GM21390 (cell line): ENCODE measurements at regions not wholly inside any gene's neighbourhood (a gene's known extent, or its start where the extent isn't known, plus 50 kb on each side); places are given as distances from the start of the nearest gene placed in this dataset.
A peak's percentile ranks its signal among the peaks of the same experiment; 100 is the strongest.

ENCODE experiments used
- ATAC-seq: cut with Tn5 transposase; IDR thresholded peaks from one replicate; pipeline ENCODE4 v1.9.1; 2021; ENCODE audit not compliant: unreplicated experiment

DNA sequence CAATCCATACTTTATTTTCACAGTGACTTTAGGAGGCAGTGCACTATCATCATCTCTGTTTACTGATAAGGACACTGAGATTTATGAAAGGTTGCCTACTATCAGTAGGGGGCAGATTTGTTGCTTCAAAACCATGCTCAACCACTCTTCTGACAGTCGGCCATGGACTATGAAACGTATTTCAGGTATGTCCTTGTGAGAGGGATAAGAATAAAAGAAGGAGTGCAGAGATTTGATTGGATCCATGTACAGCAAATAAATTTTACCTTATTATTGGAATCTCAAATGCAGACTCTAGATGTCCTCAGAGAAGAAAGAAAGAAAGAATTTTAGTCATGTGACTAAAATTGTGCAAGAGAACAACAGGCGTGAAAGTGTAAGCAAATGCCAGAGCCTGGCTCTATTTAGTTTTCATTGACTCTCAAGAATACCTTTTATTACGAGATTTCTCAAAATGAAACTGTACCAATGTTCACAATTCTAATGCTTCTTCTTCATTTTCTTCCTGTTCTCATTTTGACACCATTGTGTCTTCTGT, 296.6 kb upstream of the RASA1 start:
- peak; percentile 52 for ATAC-seq

DNA sequence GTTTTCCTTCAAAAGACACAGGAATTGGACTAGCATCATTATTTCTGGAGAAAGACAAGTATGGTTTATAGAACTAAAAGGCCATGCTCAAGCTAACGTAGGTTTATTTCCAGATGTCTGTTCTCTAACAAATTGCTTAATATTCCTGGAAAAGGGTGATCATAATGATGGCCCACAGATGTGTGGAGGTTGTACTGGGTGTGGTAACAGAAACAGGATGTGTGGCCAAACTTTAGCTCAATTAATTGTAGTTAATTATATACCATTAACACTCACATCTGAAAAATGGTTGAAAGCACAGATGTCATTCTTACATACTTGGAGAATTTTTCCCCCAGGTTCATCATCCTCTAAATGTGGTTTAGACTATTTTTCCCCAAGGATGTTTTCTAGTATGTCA, 292.7 kb upstream of the RASA1 start:
- no peak for ATAC-seq

- no peak for ATAC-seq
These were observed 290.5 kb upstream of the RASA1 start for GRCh38 chr5:86977190-86977589.

GRCh38 chr5:86977808-86978207, 289.9 kb upstream of the RASA1 start:
- no peak for ATAC-seq

DNA sequence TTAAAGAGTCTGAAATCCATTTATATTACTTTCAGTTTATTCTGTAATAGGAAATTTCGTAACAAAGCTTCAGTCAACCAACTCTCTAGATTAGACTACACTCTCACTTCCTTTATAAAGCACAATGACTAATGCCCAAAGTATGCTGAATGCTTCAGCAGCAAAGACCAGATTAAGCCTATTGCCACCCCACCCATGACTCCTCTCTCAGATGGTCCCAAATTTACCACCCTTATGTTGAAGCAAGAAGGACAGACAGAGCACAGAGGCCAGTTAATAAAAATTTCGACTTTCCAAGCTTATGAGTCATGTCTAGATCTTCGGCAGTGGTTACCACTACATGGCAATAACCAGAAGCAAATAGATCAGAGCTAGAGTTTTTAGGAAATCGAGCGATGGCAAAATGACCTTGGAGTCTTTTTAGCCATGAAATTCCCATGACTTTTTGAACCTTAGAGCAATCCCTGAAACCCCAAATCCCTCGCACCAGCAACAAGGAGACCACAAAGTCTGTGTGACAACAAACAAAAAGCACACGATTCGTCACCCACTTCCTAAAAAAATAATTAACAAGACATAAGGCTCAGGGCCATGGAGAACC, 287.8 kb upstream of the RASA1 start:
- ATAC-seq = peak; percentile 73

DNA sequence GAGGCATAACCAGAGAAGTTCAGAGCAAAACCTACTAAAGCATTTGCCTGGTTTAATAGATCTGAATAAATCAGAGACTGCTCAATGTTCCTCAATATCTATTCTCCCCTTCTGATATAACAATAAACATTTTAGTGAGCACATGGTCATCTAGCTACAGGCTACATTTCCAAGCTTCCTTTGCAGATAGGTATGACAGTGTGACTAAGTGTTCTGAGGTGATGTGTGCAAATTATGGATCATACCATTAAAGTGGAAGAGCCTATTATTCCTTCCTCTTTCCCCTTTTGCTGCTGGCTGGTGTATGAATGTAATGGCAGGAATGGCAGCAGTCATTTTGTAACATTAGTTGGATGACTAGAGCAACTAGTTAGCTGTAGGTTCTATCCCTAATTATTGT, 285.8 kb upstream of the RASA1 start:
- no peak for ATAC-seq

- no peak for ATAC-seq
These were observed 284.5 kb upstream of the RASA1 start for GRCh38 chr5:86983208-86983607.

DNA sequence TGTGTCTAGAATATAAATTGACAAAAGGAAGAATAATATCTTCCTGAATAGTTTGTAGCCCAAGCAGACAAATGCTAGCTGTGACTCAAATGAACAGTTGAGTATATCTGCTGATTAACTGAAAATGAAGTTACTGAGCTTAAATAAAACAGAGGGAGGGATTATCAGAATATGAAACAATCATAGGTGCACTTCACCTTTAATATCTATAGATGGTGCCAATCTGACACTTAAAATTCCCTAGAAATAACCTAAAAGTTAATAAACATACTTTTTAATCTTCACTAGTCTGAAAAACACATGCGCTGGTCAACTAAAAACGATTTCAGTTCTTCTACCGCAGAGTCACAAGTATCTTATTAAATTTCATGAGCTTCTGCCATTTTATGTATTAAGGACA, 280.8 kb upstream of the RASA1 start:
- ATAC-seq = no peak

DNA sequence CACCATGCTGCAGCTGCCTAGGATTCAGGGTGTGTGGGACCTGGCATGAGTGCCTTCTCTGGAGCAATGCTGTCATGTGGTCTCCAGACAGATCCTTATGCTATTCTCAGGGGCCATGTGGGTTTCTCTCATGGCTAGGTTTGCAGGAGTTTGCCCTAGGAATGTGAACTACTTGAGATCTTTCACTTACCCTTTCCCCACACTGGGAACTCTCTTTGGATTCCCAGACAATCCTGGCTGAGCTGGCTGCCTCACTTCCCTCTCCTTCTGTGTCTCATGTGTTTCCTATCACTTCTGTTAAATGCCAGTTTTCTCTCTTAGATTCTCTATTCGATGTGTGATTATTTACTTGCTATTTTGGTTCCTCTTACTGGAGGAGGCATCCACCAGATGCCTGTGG, 270.2 kb upstream of the RASA1 start:
- ATAC-seq = no peak

GRCh38 chr5:86999951-87000350, 267.7 kb upstream of the RASA1 start:
- ATAC-seq = no peak

GRCh38 chr5:87002485-87002884, 265.2 kb upstream of the RASA1 start:
- ATAC-seq = no peak

- no peak for ATAC-seq
These were observed 263.6 kb upstream of the RASA1 start for GRCh38 chr5:87004101-87004500.

GRCh38 chr5:87007737-87008136, 259.9 kb upstream of the RASA1 start:
- no peak for ATAC-seq

DNA sequence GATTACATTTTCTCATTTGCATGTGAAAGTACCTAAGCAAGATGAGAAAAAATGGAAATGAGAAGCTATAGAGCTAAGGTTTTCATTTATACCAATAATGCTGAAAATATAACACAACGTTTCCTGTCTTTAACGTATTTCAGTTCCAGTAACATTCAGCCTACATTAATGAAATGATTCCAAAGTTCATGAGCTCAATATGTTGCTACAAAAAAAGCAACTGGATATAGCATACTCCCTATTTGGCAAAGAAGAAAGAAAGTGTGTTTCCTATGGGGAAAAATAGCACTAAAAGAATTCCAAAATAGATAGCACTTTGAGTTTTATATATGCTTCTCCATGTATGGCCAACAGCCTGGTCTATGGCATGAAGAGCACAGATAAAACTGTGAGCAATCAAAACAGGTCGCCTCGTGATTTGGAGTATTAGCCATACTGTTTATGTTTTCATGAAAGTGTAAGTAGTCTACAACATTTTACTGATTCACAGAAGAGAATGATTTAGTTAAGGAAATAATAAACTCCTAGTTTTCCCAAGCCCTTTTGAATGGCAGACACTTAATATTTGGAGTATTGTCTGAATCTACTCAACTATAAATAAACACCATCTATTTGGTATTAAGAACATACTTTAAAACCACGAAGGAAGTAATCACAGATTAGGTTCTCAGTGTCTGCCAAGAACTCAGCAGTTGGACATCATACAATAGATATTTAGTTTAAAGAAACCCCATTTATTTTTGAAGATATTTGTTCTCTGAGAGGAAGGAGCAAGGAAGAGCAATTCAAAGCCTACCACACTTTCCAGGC, 258.7 kb upstream of the RASA1 start:
- ATAC-seq = no peak

GRCh38 chr5:87010736-87011135, 256.9 kb upstream of the RASA1 start:
- ATAC-seq = no peak

- ATAC-seq = no peak
These were observed 251.8 kb upstream of the RASA1 start for GRCh38 chr5:87015901-87016300.

- ATAC-seq = peak; percentile 97
These were observed 247.4 kb upstream of the RASA1 start for GRCh38 chr5:87020099-87020934.

GRCh38 chr5:87022415-87022814, 245.3 kb upstream of the RASA1 start:
- ATAC-seq = no peak

- no peak for ATAC-seq
These were observed 240.1 kb upstream of the RASA1 start for GRCh38 chr5:87027570-87027969.

- no peak for ATAC-seq
These were observed 237.7 kb upstream of the RASA1 start for GRCh38 chr5:87029951-87030350.

DNA sequence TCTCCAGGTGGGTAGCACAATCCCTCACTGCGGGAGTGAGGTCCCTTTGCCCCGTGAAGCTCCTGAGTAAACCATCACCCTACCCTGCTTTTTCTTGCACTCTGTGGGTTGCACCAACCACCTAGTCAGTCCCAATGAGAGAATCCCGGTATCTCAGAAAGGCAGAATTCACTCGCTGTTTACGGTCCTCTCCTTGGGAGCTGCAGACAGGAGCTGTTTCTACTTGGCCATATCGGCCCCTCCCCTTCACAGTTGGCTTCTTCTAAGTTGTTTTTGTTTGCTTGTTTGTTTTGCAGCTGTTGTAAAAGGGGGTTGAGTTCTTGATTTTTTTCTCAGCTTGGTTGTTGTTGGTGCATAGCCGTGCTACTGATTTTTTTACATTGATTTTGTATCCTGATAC, 237.0 kb upstream of the RASA1 start:
- ATAC-seq = no peak

DNA sequence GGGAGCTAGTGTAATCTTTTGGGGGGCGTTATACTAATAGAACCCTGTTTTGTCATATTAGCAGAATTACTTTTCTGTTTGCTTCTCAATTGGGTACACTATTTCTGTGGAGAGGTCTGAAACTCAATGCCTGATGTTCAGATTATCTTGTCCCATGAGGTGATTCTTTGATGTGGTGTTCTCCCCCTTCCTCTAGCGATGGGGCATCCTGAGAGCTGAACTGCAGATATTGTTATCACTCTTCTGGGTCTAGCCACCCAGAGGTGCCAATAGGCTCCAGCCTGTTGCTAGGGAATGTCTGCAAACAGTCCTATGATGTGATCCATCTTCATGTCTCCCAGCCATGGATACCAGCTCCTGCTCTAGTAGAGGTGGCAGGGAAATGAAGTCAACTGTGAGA, 233.1 kb upstream of the RASA1 start:
- ATAC-seq = no peak
